Pons (tissue), 1 donor: ENCODE measurements at regions not wholly inside any gene's neighbourhood (a gene's known extent, or its start where the extent isn't known, plus 50 kb on each side); places are given as distances from the start of the nearest gene placed in this dataset.

Source experiments
- DNase-seq: peaks from one replicate; pipeline ENCODE4 v3.0.0-alpha.2; 2016; ENCODE audit warnings: low spot score

DNA sequence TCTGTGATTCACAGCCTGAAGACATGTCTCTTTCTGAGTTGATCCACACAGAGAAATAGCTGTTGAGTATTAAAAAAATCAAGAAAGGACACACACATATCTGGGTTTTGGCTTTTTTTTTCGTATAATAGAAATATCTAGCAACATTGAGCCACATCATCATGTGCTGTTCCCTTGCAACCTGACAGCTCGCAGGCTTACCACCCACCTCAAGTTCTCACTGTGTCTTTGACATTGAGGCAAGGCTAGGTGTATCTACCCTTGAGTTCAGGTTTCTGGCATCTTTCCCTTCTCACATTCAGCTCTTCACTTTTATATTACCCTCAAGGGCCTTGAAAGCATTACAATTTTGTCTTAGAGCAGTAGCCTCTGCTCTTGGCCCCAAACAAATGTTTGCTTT, 490.3 kb upstream of the KIRREL3 start:
- no peak for DNase-seq

DNA sequence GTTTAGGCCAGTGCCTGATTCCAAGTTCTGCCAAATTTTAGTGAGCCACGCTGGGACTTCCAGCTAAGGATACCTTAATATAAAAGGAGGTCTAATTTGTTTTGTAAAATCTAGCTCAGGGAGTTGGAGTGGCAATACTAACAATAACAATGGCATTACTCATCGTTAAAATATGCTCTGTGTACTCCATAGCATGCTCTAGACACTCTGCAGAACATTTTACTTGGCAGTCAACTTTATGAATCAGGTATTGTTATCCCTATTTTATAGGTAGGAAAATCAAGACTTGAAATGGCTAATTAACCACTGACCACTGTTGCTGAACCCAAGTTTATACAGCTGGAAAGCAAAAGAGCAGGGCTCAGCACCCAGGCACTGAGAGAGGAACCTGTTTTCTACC, 485.0 kb upstream of the KIRREL3 start:
- no peak for DNase-seq

DNA sequence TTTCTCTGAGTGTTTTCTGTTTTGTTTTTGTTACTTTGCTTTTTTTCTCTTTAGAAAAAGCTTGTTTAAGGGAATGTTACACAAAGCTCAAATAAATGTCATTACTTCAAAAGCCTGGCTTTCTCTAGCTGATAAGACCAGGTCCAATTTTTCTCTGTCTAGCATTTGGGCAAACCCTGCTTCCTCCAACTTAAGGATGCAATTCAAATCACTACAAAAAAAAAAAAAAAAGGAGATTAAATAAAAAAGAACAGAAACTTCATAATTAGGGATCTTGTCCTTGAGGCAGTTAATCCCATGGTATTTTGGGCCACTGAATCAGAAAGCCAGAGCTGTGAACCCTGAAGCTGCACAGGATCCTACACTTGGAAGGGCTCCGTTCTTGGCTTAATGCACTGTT, 480.8 kb upstream of the KIRREL3 start:
- no peak for DNase-seq

DNA sequence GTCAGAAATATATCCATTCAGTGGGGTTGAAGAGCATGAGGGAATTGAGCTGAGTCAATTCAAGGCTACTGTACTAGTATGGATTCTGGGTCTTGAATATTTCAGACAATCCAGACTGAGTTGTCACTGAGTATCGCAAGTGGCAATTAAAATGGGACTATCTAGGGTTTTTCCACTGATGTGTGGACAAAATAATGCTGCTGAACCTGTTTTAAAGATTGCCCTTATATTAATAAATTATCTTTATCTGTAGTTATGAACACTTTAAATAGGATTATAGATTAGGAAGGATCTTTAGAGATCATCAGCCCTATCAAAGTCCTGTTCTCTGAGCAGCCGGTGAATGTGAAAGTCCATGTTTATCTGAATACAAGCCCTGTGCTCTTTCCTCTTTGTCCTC, 478.3 kb upstream of the KIRREL3 start:
- no peak for DNase-seq

DNA sequence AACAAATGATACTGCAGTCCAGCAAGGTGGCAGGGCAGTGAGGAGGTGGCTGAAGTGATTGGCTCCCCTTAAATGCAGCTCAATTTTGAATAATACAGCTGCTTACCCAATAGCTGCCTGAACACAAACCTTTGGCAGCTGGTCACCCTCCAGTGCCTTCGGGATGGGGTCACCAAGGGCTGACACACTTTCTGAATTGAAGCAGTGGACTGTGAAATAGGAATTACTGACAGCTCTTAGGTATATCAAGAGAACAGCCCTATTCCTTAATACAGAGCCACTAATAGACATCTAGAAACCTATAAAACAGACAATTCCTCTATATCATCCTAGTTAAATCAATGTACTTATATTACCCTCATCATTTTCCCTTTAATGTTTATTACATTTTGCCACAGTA, 474.2 kb upstream of the KIRREL3 start:
- DNase-seq = no peak

DNA sequence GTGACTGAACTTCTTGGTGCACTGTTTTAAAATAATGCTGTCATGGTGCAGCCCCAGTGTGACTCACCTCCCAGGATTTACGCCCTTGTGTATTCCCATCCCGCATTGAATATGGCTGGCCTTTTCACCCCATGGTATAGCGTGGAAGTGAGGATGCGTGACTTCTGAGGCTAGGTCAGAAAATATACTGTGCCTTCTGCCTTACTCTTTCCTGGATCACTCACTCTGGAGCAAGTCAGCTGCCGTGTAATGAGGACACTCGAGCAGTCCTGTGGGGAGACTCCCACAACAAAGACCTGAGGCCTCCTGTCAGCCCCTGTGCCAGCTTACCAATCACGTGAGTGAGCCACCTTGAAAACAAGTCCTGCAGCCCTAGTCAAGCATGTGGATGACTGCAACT, 471.9 kb upstream of the KIRREL3 start:
- DNase-seq = no peak

DNA sequence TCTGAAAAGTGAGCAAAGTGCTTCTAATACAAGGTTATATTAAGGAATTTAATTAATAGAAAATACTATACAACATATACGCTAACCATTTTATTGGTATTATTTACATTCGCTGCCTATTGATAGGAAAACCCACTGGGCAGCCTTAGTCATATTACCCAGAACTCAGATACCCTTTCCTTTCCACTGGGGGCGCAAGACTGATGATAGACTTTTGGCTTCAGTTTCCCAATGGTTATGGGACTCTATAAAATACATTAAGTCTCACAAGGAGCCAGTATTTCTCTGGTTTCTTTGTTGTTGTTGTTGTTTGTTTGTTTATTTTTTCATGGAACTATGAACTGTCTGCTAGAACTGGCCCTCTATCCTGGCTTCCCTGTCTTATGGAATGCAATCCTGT, 471.1 kb upstream of the KIRREL3 start:
- DNase-seq = no peak

DNA sequence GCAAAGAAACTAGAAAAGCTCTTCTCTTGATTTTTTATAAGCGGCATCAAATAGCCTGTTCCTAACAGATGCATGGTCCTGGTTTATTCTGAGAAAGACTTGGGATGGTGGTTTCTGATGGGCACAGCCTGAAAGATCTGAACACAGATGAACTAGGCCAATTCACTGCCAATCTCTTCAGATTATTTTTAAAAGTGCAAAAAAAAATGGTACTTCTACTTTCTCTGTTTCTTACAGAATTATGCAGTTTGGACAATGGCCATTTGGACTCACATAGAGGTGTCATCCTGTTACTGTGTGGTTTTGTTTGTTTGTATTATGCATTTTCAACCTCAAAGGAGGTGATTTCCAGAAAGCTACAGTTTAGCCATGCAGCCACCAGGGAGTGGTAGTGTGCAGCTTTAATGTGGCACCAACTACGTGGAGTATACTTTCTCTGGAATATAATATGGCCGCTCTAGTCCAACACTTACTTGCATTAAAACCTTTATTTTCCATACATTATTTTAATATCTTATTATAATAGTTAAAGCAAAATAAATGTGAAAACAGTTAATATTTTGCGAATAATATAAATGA, 469.8 kb upstream of the KIRREL3 start:
- DNase-seq = no peak

DNA sequence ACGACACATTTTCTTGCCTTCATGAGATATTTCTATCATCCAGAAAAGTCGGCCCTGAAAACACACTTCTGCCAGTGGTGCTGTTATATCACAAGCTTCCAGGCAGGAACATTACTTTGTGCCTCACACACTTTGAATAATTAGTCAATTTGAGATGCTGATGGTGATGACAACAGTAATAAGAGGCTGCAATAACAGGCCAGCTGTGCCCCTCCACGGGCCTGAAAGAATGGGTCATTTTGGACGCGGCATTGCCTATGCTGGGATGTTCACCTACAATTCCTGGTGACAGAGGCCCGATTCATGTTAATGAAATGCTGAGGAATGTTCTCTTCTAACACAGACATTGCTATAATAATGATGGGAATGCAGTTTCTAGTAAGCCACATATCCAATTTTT, 463.8 kb upstream of the KIRREL3 start:
- DNase-seq = no peak

DNA sequence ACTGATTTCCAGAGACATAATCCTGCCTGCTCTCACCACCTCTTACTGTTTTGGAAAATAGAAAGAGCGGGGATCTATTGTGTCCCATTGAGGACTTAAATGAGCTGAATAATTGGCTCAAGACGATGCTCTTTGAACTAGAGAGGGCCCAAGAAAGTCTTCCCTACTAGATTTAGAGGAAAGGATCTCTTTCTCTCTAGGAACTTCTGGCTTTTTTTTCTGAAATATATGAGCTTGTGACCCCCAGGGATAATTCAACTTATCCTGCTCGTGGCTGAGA, 461.4 kb upstream of the KIRREL3 start:
- no peak for DNase-seq

DNA sequence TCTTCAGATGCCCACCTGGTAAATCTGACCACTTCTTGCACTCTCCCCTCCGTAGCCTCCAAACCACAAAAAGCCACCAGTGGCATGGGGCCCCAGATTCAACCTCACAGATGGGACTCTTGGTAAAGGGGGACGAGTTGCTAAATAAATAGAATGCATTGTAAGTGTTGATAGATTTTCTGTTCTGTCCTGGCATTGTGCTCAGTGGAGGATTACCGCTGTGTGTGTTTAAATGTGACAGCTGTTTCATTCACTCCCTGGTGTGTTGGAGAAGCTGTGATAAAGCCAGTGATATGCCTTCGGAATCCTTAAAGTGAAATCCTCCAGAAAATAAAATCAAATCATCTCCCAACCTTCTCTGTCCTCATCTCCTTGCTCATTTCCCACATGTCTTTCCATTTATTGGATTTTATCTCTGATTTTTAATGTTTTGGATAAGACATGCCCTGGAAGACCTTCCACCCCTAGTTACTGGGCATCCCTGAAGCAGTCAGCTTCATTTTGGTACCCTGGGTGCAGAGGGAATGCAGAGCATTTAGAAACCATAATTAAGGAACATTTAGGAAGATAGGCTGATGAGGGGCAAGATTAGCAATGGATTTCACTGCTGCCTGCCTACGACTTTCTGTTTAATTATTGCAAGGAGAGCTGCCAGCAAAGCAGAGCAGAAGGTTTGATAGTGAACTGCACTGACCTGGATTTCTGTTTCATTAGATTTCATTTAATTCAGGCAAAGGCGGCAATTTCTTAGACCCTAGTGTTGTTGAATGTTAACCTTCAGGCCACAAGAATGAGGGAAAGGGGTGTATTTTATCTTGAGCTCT, 460.9 kb upstream of the KIRREL3 start:
- no peak for DNase-seq

DNA sequence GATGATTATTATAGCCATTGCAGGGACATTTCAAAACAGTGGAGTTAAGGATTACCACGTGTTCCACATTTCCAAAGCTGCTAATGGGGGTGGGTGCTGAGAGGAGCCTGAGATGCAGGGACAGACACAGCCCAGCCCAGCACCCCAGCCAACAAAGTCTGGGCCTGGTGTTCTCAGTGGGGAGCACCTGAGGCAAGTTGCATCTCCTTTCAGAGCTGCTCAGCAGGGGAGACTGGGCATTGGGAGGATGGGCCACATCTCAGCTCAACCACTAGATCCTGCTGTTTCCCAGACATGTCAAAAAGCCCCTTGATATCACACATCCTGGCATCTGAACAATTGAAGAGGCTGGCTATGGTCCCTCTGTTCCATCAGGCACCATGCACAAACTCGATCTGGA, 458.0 kb upstream of the KIRREL3 start:
- DNase-seq = no peak

DNA sequence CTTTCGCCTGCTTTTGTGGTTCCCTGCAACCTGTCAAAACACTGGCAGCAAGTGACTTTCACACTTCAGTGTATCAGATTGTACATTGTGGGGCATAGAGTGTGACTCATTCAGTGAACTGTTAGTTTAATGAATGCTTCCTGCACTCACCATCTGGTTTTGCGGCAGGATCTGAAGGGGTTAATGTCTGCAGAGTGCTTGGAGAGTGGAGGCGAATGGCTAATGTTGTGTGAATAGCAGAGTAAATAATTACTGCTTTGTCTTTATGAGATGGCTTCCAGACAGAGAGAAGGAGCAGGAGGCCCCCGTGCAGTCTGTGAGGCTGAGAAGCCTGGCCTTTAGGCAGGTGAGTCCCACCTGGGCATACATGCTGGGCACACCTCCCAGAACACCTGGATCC, 454.3 kb upstream of the KIRREL3 start:
- DNase-seq = no peak

DNA sequence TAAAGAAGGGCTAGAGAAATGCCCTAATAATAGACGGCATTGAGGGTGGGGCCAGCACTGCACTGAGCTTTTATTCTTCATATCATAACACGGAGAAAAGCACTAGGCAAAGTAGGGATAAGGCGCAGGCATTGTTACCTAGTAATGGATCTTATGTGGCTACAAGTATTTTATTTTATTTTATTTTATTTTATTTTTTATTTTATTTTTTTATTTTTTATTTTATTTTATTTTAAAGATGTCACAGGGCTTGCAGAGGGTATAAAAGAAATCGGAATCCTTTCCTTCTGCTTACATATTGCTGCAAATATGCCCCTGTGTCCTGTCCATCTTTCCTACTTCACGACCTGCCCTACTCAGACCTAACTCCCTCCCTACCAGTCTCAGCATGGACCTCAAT, 452.0 kb upstream of the KIRREL3 start:
- DNase-seq = no peak

DNA sequence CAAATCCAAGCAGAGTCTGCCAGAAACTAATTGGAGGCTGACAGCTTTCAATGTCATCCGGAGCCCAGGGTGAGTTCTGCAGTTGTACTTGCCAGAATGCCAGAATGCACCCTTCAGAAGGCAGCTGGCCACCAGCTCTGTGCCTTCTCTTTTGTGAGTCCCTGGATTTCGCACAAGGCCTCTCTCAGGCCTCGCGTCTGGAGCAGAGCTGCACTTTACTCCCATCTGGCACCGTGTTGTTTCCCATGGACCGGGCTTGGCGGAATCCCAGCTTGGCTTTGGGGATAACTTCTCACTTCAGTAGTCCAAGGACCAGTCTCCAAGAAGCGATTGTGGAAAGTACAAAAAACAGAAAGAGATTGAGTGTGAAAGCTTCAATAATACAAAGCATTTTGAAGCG, 451.3 kb upstream of the KIRREL3 start:
- peak; percentile 82 for DNase-seq

DNA sequence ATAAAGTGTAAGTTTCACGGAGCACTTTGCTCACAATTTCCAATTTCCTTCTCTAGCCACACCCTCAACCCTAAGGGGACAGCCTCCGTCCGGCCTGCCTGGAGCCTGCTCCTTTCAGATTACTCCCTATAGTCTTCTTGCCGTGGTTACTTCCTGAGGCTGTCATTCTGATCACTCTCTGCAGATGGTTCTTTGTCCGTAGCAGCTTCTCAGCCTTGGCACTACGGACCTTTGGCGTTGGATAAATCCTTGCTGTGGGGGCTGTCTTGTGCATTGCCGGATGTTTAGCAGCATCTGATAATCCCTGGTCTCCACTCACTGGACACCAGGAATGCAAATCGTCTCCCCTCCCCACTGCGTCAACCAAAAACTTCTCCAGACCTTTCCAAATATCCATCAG, 447.5 kb upstream of the KIRREL3 start:
- no peak for DNase-seq

DNA sequence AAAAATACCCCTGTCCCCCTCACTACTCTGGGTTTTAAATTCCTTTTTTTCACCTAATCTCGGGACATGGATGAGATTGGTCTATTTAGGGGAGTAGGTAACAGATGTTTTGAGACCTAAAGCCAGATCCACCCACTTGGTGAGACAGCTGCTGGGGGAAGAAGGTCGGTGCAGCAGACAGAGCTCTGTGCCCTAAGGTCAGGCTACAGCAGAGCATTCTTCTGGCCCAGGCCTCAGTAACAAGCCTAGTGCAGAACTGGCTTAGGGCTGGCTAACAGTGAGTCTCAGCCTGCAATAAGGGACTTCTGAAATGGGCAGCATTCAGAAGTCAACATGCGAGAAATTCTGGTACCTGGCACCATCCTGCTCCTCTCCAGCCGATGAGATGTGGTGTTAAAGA, 444.9 kb upstream of the KIRREL3 start:
- DNase-seq = no peak

DNA sequence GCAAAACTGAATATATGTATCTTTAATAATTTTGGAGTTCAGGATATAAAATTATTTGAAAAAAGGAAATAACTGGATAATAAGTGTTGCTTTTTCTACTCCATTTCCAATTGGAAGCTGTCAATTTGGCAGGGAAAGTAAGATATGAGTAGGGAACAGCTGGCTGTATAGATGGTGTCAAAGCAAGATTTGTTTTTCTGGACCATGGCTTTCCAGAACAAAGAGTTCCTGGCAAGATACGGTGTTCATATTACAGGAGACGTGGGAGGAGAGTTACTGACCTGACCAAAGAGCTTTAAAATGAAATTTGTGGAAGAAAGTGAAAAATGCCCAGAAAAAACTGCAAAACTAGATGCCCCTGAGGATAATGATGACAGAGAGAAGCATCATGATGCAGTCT, 442.7 kb upstream of the KIRREL3 start:
- DNase-seq = no peak

DNA sequence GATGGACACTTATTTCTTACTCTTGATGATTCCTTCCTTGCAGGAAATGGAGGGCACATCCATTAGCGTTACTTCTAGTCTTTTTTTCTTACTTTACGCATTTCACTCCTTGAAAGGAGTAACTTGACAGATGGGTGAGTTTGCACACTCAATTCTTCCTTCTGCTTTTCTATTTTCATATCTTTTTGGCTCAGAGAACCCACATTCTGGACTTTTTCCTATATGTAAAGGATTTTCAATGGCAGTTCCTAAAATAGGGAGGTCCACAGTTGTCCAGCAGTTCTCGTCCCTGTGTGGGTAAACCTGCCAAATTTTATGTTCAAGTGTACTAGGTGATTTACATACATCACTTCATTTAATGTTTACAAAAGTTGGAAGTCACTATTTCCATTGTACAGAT, 440.0 kb upstream of the KIRREL3 start:
- no peak for DNase-seq

DNA sequence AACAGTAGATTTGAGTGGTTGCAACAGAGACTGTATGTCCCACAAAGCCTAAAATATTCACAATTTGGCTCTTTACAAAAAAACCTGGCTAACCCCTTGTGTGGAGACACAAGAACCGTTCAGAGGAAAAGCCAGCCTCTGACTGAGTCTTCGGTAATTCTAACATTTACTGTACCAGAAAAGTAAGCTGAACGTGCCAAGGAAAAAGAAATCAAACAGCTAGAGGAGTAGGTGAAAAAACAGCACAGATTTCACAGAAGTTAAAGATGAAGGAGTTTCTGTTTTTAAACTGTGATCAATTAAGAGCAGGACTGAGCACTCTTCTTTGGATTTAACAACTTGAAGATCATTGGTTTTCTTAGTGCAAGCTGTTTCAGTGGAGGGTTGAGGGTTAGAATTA, 424.7 kb upstream of the KIRREL3 start:
- DNase-seq = no peak

DNA sequence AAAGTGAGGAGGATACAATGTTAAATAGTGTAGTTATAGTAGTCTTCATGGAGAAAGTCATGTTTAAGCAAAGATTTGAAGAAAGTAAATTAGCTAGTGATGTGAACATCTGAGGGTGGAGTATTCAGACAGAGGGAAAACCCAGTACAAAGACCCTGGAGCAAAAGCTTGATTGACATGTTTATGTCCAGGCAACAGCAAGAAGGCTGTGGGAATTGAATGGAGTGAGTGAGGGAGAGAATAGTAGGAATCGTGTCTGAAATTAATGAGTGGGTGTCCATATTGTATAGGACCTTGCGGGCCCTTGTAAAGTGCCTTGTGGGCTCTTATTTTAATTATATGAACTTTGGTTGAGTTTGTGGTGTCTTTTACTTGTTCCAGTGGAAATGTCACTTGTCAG, 424.1 kb upstream of the KIRREL3 start:
- DNase-seq = no peak

DNA sequence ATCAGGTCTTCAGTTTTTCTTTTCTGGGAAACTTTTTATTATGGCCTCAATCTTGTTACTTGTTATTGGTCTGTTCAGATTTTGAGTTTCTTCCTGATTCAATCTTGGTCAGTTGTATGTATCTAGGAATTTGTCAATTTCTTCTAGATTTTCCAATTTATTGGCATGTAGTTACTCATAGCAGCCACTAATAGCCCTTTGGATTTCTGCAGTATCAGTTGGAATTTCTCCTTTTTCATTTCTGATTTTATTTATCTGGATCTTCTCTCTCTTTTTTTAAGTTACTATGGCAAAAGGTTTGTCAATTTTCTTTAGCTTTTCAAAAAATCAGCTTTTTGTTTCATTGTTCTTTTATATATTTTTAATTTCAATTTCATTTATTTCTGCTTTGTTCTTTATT, 419.6 kb upstream of the KIRREL3 start:
- DNase-seq = no peak

DNA sequence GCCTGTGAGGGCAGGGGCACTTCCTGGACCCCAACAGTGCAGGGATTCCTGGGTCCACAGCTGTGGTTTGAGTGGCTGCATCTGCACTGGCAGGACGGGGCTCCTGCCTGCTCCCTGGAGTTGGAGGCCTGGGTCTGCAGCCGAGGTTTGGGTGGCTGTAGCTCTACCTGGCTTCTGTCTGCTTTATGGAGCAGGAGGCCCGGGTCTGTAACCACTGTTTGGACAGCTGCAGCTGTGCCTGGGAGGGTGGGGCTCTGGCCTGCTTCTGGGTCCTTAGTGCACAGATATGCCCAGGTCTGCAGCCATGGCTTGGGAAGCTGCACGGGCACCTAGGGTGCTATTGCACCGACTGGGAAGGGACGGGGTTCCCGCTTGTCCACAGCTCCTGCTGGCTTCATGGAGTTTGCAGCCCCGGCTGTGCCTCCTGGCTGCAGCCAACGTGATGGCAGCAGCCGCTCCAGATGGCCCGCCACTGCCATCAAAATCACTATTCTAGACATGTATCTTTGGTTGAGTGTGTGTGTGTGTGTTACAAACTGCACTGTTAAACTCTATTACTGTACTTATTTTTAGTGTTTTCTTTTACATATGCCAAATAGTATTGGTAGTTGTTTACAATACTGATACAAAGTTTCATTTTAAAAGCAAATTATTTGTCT, 412.3 kb upstream of the KIRREL3 start:
- DNase-seq = no peak

DNA sequence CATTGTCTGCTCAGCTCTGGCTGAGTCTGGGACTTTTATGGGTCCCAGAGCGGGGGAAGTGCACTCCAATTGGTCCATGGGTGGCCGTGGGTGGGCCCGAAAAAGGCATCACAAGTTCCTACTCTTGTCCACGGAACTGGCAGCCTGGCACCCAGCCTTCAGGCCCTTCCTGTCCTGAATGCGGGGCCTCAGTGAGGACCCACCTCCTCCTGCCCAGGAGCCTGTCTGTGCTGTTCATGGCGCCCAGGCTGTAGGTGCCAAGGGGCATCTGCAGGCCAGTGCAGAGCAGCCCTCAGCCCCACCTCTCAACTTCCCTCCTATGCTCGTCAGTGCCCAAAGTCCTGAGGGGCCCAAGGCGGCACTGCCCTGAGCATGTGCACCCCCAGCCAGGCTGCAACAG, 411.7 kb upstream of the KIRREL3 start:
- no peak for DNase-seq
